HEK293 (cell line): ENCODE measurements at regions not wholly inside any gene's neighbourhood (a gene's known extent, or its start where the extent isn't known, plus 50 kb on each side); places are given as distances from the start of the nearest gene placed in this dataset.

ENCODE experiments used
- CTCF ChIP-seq: fragments of 450-650 bp; formaldehyde crosslinking; IDR thresholded peaks from 2 replicates; pipeline ENCODE4 v1.5.1; 2016; ENCODE audit warnings: missing biosample characterization, missing genetic modification characterization
- PRDM10 ChIP-seq: fragments of 450-650 bp; formaldehyde crosslinking; IDR thresholded peaks from 2 replicates; pipeline ENCODE4 v1.5.1; 2016; ENCODE audit warnings: missing biosample characterization, missing genetic modification characterization
- REST ChIP-seq: fragments of 450-650 bp; formaldehyde crosslinking; IDR thresholded peaks from 2 replicates; pipeline ENCODE4 v1.5.1; 2016; ENCODE audit warnings: missing biosample characterization, missing genetic modification characterization
- YY1 ChIP-seq: fragments of 450-650 bp; formaldehyde crosslinking; IDR thresholded peaks from 2 replicates; pipeline ENCODE4 v1.5.1; 2018; ENCODE audit warnings: missing biosample characterization, missing genetic modification characterization
- ZNF146 ChIP-seq: fragments of 450-650 bp; formaldehyde crosslinking; IDR thresholded peaks from 2 replicates; pipeline ENCODE4 v1.5.1; 2016; ENCODE audit warnings: missing biosample characterization, missing genetic modification characterization
- ZNF324 ChIP-seq: fragments of 450-650 bp; formaldehyde crosslinking; IDR thresholded peaks from 2 replicates; pipeline ENCODE4 v1.5.1; 2016; ENCODE audit warnings: missing biosample characterization, missing genetic modification characterization
- ZNF548 ChIP-seq: fragments of 450-650 bp; formaldehyde crosslinking; IDR thresholded peaks from 2 replicates; pipeline ENCODE4 v1.5.1; 2016; ENCODE audit warnings: missing biosample characterization, missing genetic modification characterization
- ZNF561 ChIP-seq: fragments of 450-650 bp; IDR thresholded peaks from 2 replicates; pipeline ENCODE4 v1.5.1; 2018; ENCODE audit warnings: missing biosample characterization, missing genetic modification characterization, borderline replicate concordance
- ZNF677 ChIP-seq: fragments of 450-650 bp; IDR thresholded peaks from 2 replicates; pipeline ENCODE4 v1.5.0; 2018; ENCODE audit warnings: missing biosample characterization, mild to moderate bottlenecking, missing genetic modification characterization, moderate library complexity
- ZNF76 ChIP-seq: fragments of 450-650 bp; formaldehyde crosslinking; IDR thresholded peaks from 2 replicates; pipeline ENCODE4; 2016; ENCODE audit warnings: low read depth, missing biosample characterization, missing genetic modification characterization, borderline replicate concordance
- ZNF792 ChIP-seq: fragments of 450-650 bp; formaldehyde crosslinking; IDR thresholded peaks from 2 replicates; pipeline ENCODE4 v1.5.1; 2016; ENCODE audit warnings: missing biosample characterization, missing genetic modification characterization
- ZSCAN23 ChIP-seq: fragments of 450-650 bp; formaldehyde crosslinking; IDR thresholded peaks from 2 replicates; pipeline ENCODE4 v1.5.1; 2016; ENCODE audit warnings: missing biosample characterization, missing genetic modification characterization

GRCh38 chr5:61666064-61666621, 334.1 kb downstream of the ZSWIM6 start:
- TF ChIP-seq ZNF324 (tag by site-specific recombination) (no peak), ZNF76 (tag by site-specific recombination) (no peak), CTCF (tag by site-specific recombination) (no peak), ZNF561 (tag by site-specific recombination) (no peak), ZNF548 (tag by site-specific recombination) (no peak), ZSCAN23 (tag by site-specific recombination) (no peak), YY1 (tag by site-specific recombination) (no peak), ZNF146 (tag by site-specific recombination) (no peak), REST (tag by site-specific recombination) (no peak), PRDM10 (no peak), ZNF677 (tag by site-specific recombination) (no peak), ZNF792 (no peak)
